Activated T-helper 17 cell treated with anti-CD3 and anti-CD28 coated beads, Interleukin-2, amount 50 U/mL, for 72 hours (primary cell): ENCODE measurements at regions not wholly inside any gene's neighbourhood (a gene's known extent, or its start where the extent isn't known, plus 50 kb on each side); places are given as distances from the start of the nearest gene placed in this dataset.

Source experiments
- ATAC-seq: fragments of 150-1000 bp; cut with Tn5 transposase; replicated peaks from 2 replicates; pipeline ENCODE4 v1.10.0; 2021; ENCODE audit warnings: mild to moderate bottlenecking, moderate library complexity
- H3K27ac Mint-ChIP-seq: one replicate; pipeline ENCODE4 v1.8.0; 2022; ENCODE audit warnings: mixed read lengths
- H3K27me3 Mint-ChIP-seq: one replicate; pipeline ENCODE4 v1.8.0; 2022; ENCODE audit warnings: mixed read lengths
- H3K36me3 Mint-ChIP-seq: one replicate; pipeline ENCODE4 v1.8.0; 2022; ENCODE audit warnings: low read depth, mild to moderate bottlenecking, mixed read lengths
- H3K4me1 Mint-ChIP-seq: one replicate; pipeline ENCODE4 v1.8.0; 2022; ENCODE audit warnings: mixed read lengths
- H3K4me3 Mint-ChIP-seq: one replicate; pipeline ENCODE4 v1.8.0; 2022; ENCODE audit warnings: mild to moderate bottlenecking, mixed read lengths
- H3K9me3 Mint-ChIP-seq: one replicate; pipeline ENCODE4 v1.8.0; 2022; ENCODE audit warnings: mixed read lengths

GRCh38 chr7:50166997-50167965, 74.2 kb upstream of the ZPBP start:
- Mint-ChIP-seq H3K9me3 (no peaks in the 10 kb centered on the region), H3K27ac (peak overlapping the region; percentile 81), H3K36me3 (no peaks in the 10 kb centered on the region), H3K4me3 (peak overlapping the region; percentile 57), H3K4me1 (peaks cover 29% of the 10 kb centered on the region), H3K27me3 (no peaks in the 10 kb centered on the region)
- peak; percentile 46 for ATAC-seq

GRCh38 chr7:50164559-50165170, 71.6 kb upstream of the ZPBP start:
- Mint-ChIP-seq H3K9me3 (no peaks in the 10 kb centered on the region), H3K36me3 (no peaks in the 10 kb centered on the region), H3K4me3 (peak overlapping the region; percentile 68), H3K27me3 (no peaks in the 10 kb centered on the region), H3K4me1 (peaks cover 29% of the 10 kb centered on the region), H3K27ac (peak overlapping the region; percentile 78)
- peak; percentile 59 for ATAC-seq

DNA sequence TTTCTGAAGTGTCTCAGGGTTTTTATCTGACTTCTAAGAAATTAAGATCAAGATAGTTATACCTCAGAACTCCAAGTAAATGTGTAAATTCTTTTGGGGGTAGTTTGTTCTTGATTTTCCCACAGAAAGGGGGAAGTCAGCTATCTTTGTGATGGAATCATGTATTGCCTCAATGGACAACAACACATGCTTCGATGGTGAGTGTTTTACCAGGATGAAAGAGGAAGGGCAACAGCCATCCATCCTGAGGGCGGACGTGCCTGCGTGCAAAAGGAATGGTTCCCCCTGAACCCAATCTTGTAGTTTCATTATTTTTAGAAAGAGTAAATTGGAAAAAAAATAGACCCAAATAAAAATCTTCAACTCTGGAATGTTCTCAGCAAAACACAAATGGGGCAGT, 67.2 kb upstream of the ZPBP start:
- H3K9me3 Mint-ChIP-seq = no peaks in the 10 kb centered on the region
- no peak for ATAC-seq
- no peaks in the 10 kb centered on the region for H3K27me3 Mint-ChIP-seq
- no peaks in the 10 kb centered on the region for H3K36me3 Mint-ChIP-seq
- H3K4me1 Mint-ChIP-seq = peaks cover 23% of the 10 kb centered on the region
- H3K27ac Mint-ChIP-seq = no peak overlapping the region
- H3K4me3 Mint-ChIP-seq = no peak overlapping the region

DNA sequence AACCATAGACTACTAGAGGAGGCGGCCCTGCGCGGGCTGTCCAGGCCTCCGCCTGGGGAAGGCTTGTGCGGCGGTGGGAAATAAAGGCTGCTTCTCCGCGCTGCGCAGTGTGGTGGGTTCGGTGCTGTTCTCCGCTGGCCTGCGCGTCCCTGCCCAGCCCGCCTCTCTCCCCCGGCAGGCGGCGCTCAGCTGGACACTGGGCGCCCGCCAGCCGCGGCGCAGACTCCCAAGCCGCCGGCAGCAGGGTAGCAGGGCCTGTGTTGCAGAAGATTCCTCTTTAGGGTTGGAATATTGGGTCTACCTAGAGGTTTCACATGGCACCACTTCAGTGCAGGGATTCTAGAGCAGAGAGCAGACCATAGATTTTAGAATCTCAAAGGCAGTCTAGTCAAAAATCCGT, 66.1 kb upstream of the ZPBP start:
- Mint-ChIP-seq H3K9me3 (no peaks in the 10 kb centered on the region), H3K27me3 (no peaks in the 10 kb centered on the region), H3K36me3 (no peaks in the 10 kb centered on the region), H3K4me3 (no peak overlapping the region), H3K27ac (no peak overlapping the region), H3K4me1 (peaks cover 13% of the 10 kb centered on the region)
- no peak for ATAC-seq

GRCh38 chr7:50156706-50157105, 63.7 kb upstream of the ZPBP start:
- Mint-ChIP-seq H3K4me3 (peak overlapping the region; percentile 72), H3K4me1 (peaks cover 13% of the 10 kb centered on the region), H3K27me3 (no peaks in the 10 kb centered on the region), H3K27ac (peak overlapping the region; percentile 90), H3K36me3 (no peaks in the 10 kb centered on the region), H3K9me3 (no peaks in the 10 kb centered on the region)
- peak; percentile 8 for ATAC-seq

DNA sequence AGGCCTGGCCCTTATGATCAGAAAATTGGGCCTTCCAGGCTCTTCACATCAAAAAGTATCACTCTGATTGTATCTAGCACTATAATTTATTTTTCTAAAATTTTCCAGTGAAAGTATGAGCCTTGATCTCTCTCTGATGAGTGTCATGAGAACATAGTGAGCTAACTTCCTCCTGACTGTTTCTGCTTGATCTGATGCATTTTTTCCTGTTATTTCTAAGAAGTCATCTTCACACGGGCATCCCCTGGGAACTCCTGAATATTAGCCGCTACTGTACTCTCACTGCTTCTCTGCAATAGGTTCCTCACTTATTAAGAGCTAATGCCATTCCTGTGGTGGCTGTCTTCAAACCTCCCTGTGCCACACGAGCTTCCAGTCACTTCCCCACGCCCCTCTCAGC, 63.1 kb upstream of the ZPBP start:
- H3K4me3 Mint-ChIP-seq = peak overlapping the region; percentile 72
- H3K27ac Mint-ChIP-seq = peak overlapping the region; percentile 90
- H3K4me1 Mint-ChIP-seq = peaks cover 13% of the 10 kb centered on the region

DNA sequence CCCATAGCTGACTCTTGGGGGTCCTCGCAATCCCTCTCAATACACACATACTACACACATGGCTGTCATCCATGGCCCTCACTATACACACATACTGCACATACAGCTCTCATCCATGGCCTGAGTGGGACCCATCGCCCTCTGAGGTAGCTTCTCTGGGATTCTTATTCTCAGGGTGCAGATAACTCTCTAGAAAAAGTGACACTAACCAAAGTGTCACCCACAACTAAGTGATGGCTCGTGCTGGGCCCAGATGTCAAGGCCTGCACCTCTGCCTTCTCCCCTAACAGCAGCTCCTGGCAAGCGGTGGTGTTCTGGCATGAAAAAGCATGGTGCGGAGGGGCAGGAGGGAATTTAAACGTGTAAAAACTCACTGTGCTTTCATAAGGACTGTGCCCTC, 62.7 kb upstream of the ZPBP start:
- ATAC-seq = peak; percentile 45
- Mint-ChIP-seq H3K27ac (peak overlapping the region; percentile 90), H3K4me3 (peak overlapping the region; percentile 72), H3K36me3 (no peaks in the 10 kb centered on the region), H3K4me1 (peaks cover 13% of the 10 kb centered on the region), H3K27me3 (no peaks in the 10 kb centered on the region), H3K9me3 (no peaks in the 10 kb centered on the region)

More for the DNA sequence above, 63.1 kb upstream of the ZPBP start:
- Mint-ChIP-seq H3K9me3 (no peaks in the 10 kb centered on the region), H3K27me3 (no peaks in the 10 kb centered on the region), H3K36me3 (no peaks in the 10 kb centered on the region)
- ATAC-seq = peak; percentile 75

DNA sequence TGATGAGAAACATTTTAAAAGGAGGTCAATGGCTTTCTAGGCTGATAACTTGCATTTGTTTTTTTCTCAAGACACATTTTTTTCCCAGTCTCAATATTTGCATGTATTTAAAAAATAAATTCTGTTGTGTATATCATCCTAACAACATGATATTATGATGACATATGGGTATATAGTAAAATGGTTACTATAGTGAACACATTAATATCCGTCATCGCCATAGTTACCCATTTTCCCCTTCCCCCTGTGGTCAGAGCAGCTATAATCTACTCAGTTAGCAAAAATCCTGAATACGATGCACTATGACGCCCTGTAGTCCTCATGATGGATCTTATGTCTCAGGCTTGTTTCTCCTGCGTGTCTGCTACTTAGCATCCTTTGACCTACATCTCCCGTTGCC, 60.9 kb upstream of the ZPBP start:
- H3K27ac Mint-ChIP-seq = no peak overlapping the region
- no peaks in the 10 kb centered on the region for H3K9me3 Mint-ChIP-seq
- H3K27me3 Mint-ChIP-seq = no peaks in the 10 kb centered on the region
- peaks cover 24% of the 10 kb centered on the region for H3K4me1 Mint-ChIP-seq
- H3K36me3 Mint-ChIP-seq = no peaks in the 10 kb centered on the region
- no peak for ATAC-seq
- H3K4me3 Mint-ChIP-seq = no peak overlapping the region

DNA sequence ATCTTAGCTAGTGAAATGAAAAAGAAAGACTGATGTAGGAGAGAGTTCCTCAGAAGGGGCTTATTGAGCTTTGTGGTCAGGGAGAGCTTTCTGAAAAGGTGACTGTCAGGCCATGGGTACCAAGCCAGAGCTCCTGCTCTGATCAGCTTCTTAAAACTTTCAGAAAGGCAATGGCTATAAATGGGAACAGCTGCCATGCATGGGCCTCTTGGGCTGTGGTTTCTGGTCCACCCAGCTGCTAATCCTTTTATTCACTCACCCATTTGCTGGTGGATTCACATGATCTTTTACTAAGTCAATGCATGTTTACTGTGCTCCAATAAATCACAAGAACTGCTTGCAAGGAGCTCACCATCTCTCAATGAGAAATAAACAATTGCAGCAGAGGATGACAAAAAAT, 60.1 kb upstream of the ZPBP start:
- ATAC-seq = no peak
- no peak overlapping the region for H3K27ac Mint-ChIP-seq
- H3K27me3 Mint-ChIP-seq = no peaks in the 10 kb centered on the region
- no peaks in the 10 kb centered on the region for H3K9me3 Mint-ChIP-seq
- peaks cover 24% of the 10 kb centered on the region for H3K4me1 Mint-ChIP-seq
- H3K4me3 Mint-ChIP-seq = no peak overlapping the region
- no peaks in the 10 kb centered on the region for H3K36me3 Mint-ChIP-seq

DNA sequence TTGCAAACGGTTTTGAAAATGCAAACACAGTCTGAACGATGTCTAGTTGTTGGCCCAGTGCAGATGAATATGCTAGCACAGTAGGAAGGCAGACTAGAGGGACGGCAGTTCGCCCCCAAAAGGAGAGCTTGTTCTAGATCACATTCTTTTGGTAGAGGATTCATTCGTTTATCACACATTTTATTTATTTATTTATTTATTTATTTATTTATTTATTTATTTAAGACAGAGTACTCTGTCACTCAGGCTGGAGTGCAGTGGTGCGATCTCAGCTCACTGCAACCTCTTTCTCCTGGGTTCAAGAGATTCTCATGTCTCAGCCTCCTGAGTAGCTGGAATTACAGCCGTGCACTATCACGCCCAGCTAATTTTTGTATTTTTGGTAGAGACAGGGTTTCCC, 59.4 kb upstream of the ZPBP start:
- ATAC-seq = no peak
- Mint-ChIP-seq H3K36me3 (no peaks in the 10 kb centered on the region), H3K4me1 (peaks cover 24% of the 10 kb centered on the region), H3K27ac (no peak overlapping the region), H3K9me3 (no peaks in the 10 kb centered on the region), H3K27me3 (no peaks in the 10 kb centered on the region), H3K4me3 (no peak overlapping the region)

DNA sequence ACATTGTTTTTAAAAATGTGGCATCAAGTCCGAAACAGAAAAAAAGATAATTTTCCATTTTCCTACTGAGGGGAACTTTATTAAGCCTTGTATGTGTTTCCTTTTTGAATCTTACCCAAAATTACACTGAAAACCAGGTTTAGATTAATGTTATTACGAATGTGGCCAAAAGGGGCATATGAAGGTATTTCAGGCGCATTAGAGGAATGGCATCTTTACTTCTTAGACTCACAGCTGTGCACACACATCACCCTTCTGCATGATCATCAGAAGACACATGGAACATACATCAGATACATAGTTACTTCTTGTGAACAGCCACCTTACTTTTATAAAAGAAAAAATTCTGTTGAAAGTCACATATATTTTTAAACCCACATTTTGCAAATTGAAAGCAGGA, 58.6 kb upstream of the ZPBP start:
- Mint-ChIP-seq H3K27me3 (no peaks in the 10 kb centered on the region), H3K27ac (no peak overlapping the region), H3K4me1 (peaks cover 19% of the 10 kb centered on the region), H3K9me3 (no peaks in the 10 kb centered on the region), H3K36me3 (no peaks in the 10 kb centered on the region), H3K4me3 (no peak overlapping the region)
- ATAC-seq = no peak

DNA sequence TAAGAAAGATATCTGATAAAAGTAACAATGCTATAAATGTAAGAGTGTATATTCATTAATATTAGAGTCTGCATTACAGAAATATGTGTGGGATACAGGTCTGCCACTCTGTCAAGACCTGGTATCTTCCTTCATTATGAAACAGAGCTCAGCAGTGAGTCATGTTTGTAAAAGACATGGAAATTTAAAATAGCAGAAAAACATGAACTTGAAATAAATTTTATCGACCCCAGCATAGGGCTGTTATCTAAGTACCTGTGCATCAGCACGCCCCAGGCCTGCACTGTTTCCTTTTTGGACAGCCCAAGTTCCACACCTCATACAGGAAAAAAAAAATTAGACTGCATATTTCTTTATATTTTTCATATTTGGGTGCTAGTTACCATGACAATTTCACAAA, 58.0 kb upstream of the ZPBP start:
- Mint-ChIP-seq H3K9me3 (no peaks in the 10 kb centered on the region), H3K27me3 (no peaks in the 10 kb centered on the region), H3K36me3 (no peaks in the 10 kb centered on the region), H3K27ac (no peak overlapping the region), H3K4me1 (peaks cover 12% of the 10 kb centered on the region), H3K4me3 (no peak overlapping the region)
- ATAC-seq = no peak

DNA sequence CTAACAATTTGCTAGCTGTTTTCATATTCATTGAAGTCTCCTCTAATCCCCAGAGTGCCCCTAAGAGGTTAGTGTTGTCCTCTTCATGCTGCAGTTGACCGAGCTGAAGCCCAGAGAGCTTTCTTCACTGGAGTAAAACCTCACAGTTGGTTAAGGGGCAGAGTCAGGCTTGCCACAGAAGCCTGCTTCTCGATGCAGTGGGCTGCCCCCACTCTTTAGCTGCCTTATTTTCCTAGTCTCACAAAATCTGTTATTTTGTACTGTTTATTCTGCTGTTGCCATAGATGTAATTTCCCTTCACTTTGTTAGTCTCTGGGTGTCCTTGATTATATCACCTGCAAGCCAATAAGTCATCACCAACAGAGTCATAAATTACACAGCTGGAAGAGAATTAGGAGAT, 56.3 kb upstream of the ZPBP start:
- H3K36me3 Mint-ChIP-seq = no peaks in the 10 kb centered on the region
- no peaks in the 10 kb centered on the region for H3K27me3 Mint-ChIP-seq
- no peak overlapping the region for H3K4me3 Mint-ChIP-seq
- H3K4me1 Mint-ChIP-seq = peaks cover 16% of the 10 kb centered on the region
- no peak for ATAC-seq
- H3K27ac Mint-ChIP-seq = peak overlapping the region; percentile 34
- no peaks in the 10 kb centered on the region for H3K9me3 Mint-ChIP-seq

DNA sequence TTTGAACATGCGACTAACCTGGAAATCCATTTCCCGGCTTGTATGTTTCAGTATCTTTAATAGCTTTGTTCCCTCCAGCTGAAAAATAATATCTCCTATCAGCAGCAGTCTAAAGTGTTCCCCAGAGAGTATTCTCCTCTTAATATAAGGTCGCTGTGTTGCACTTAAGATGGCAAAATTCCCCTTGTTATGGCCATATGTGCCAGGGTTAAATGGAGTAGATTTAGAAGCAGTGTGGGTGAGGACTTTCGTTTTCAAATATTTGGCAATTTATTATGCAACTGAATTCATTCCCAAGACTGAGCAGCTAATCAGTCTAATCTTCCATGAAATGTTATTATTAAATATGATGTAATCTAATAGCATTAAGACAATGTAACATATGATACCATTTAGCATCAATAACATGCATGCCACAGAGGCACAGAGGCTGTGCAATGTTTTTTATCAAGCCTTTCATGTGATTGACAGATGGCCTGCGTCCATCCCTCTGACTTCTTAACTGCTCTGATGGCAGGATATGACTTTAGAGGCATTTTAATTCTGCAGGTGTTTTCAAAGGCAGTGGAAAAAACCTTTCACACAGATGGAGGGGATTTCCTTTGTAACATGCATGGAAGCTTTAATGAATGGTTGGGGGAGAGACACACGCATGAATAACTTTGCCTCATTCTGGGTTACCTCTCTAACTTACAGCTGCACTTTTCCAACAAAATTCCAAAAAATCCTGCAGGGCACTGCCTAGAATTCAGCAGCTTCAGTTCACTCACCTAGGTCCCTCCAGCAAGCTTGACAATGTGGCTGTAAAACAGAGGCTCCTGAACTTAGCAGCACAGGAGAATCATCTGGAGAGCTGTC, 55.1 kb upstream of the ZPBP start:
- Mint-ChIP-seq H3K4me3 (peak overlapping the region; percentile 44), H3K27me3 (no peaks in the 10 kb centered on the region), H3K9me3 (no peaks in the 10 kb centered on the region), H3K27ac (peak overlapping the region; percentile 50), H3K4me1 (peaks cover 16% of the 10 kb centered on the region), H3K36me3 (no peaks in the 10 kb centered on the region)
- peak; percentile 80 for ATAC-seq
